Gastroesophageal sphincter (tissue), 4 donors: ENCODE measurements at regions not wholly inside any gene's neighbourhood (a gene's known extent, or its start where the extent isn't known, plus 50 kb on each side); places are given as distances from the start of the nearest gene placed in this dataset.

Experiments used
- ATAC-seq: fragments of 150-250 bp; one replicate; pipeline ENCODE4 v1.9.1; 2016; ENCODE audit warnings: mild to moderate bottlenecking, moderate library complexity
- H3K27ac ChIP-seq, 4 donors: fragments of 200-600 bp; sonication (generic) in 3 of 4; 1 replicate in 3 of 4; 2 replicates in 1 of 4; pipeline ENCODE4 v1.5.1; 2016 to 2019
- H3K27me3 ChIP-seq: fragments of 200-600 bp; sonication (generic); one replicate; pipeline ENCODE4 v1.5.1; 2019
- H3K36me3 ChIP-seq, 2 donors: fragments of 200-600 bp; sonication (generic); one replicate each; pipeline ENCODE4 v1.5.1; 2019; ENCODE audit warnings: control low read depth in 1 of 2
- H3K4me1 ChIP-seq, 3 donors: fragments of 200-600 bp; sonication (generic); 1 replicate in 2 of 3; 2 replicates in 1 of 3; pipeline ENCODE4 v1.5.1; 2016 to 2019; ENCODE audit warnings: control low read depth in 2 of 3
- H3K4me3 ChIP-seq, 2 donors: fragments of 200-600 bp; sonication (generic); one replicate each; pipeline ENCODE4 v1.5.1; 2019; ENCODE audit warnings: mild to moderate bottlenecking in 1 of 2, moderate library complexity in 1 of 2
- H3K9me3 ChIP-seq, 3 donors: fragments of 200-600 bp; sonication (generic); one replicate each; pipeline ENCODE4 v1.5.1; 2017 to 2019; ENCODE audit warnings: control low read depth in 2 of 3
- EP300 ChIP-seq: sonication (generic); formaldehyde crosslinking; IDR thresholded peaks from one replicate; pipeline ENCODE4 v1.6.1; 2017; ENCODE audit warnings: antibody characterized with exemption, mild to moderate bottlenecking
- POLR2A ChIP-seq, 2 donors: fragments of 450-650 bp; IDR thresholded peaks; one replicate each; pipeline ENCODE4 v1.6.1; 2017; ENCODE audit warnings: antibody characterized with exemption in 2 of 2, mild to moderate bottlenecking in 2 of 2, moderate library complexity in 1 of 2
- POLR2AphosphoS5 ChIP-seq: sonication (generic); formaldehyde crosslinking; IDR thresholded peaks from one replicate; pipeline ENCODE4 v1.6.1; 2017; ENCODE audit warnings: antibody characterized with exemption
- WGBS, 2 donors: methylation state at CpG; one replicate each; pipeline ENCODE4 v1.1.5; 2018; ENCODE audit warnings: low coverage in 1 of 2; 5-methylcytosine and 5-hydroxymethylcytosine counted together
- TF ChIP-seq, protein P1 (sequence below), 4 experiments: fragments of 200-600 bp in 2 of 4; fragments of 450-650 bp in 2 of 4; sonication (generic) in 1 of 4; IDR thresholded peaks; one replicate each; pipeline ENCODE4 v1.5.1; 2017 to 2019; ENCODE audit warnings: antibody characterized with exemption in 4 of 4, mild to moderate bottlenecking in 2 of 4, moderate library complexity in 2 of 4

DNA sequence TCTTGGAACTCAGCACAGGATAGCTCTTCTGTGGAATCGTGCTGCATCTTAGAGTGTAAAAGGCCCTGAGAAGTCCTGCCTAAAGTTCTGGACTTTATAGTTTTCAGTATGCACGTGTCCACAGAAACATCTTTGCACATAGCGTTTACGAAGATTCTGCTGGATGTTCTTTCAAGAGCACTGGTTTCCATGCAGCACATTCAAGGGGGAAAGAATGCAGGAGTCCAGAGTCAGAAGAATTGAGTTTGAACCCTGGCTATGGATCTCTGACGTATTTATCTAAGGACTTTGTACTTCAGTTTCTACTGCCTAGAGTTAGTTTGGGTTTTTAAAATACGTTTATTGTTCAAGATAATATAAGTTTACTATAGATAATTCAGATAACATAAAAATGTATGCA is 282.8 kb upstream of the ZMIZ1 start:
- WGBS, 2 donors = 88 to 97% methylated on average over 6 of the region's 6 CpGs
- TF ChIP-seq POLR2A (IDR thresholded peaks at IDR 0.05) (no peak), POLR2AphosphoS5 (no peak), EP300 (no peak)
- TF ChIP-seq, protein P1, sequence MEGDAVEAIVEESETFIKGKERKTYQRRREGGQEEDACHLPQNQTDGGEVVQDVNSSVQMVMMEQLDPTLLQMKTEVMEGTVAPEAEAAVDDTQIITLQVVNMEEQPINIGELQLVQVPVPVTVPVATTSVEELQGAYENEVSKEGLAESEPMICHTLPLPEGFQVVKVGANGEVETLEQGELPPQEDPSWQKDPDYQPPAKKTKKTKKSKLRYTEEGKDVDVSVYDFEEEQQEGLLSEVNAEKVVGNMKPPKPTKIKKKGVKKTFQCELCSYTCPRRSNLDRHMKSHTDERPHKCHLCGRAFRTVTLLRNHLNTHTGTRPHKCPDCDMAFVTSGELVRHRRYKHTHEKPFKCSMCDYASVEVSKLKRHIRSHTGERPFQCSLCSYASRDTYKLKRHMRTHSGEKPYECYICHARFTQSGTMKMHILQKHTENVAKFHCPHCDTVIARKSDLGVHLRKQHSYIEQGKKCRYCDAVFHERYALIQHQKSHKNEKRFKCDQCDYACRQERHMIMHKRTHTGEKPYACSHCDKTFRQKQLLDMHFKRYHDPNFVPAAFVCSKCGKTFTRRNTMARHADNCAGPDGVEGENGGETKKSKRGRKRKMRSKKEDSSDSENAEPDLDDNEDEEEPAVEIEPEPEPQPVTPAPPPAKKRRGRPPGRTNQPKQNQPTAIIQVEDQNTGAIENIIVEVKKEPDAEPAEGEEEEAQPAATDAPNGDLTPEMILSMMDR (IDR thresholded peaks at IDR 0.05) = no peak
- Histone ChIP-seq H3K27ac (no peak overlapping the region), H3K4me1 (peaks cover 0 to 21% (median 0%) of the 10 kb centered on the region in 3 donors), H3K9me3 (no peaks in the 10 kb centered on the region), H3K27me3 (no peaks in the 10 kb centered on the region), H3K4me3 (no peak overlapping the region), H3K36me3 (no peaks in the 10 kb centered on the region)
- no peak for ATAC-seq

DNA sequence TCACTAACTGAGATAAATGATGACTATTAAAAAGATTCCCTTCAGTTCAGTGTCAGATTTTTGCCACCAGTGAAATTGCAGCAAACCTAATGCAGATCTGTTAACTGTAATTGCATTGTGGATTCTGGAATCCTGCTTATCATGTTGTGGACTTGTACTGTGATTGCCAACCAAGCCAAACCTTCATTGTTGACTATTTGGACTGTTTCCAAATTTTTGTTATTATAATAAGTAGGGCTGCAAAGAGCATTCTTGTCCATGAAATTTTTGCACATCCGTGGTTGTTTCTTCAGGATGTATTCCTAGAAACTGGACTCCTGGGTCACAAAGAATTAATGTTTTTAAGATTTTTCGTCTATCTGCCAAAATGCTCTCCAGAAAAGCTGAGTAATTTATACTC is 281.6 kb upstream of the ZMIZ1 start:
- no peak for TF ChIP-seq POLR2A (IDR thresholded peaks at IDR 0.05)
- no peak for TF ChIP-seq EP300
- TF ChIP-seq, protein P1 (IDR thresholded peaks at IDR 0.05) = no peak
- TF ChIP-seq POLR2AphosphoS5 = no peak
- WGBS, 2 donors = 12 to 19% methylated on average over 2 of the region's 2 CpGs
- H3K4me1 ChIP-seq = peaks cover 0 to 21% (median 0%) of the 10 kb centered on the region in 3 donors
- no peaks in the 10 kb centered on the region for H3K27me3 ChIP-seq
- no peak overlapping the region for H3K27ac ChIP-seq
- H3K9me3 ChIP-seq = no peaks in the 10 kb centered on the region
- ATAC-seq = no peak
- H3K4me3 ChIP-seq = no peak overlapping the region
- H3K36me3 ChIP-seq = no peaks in the 10 kb centered on the region

DNA sequence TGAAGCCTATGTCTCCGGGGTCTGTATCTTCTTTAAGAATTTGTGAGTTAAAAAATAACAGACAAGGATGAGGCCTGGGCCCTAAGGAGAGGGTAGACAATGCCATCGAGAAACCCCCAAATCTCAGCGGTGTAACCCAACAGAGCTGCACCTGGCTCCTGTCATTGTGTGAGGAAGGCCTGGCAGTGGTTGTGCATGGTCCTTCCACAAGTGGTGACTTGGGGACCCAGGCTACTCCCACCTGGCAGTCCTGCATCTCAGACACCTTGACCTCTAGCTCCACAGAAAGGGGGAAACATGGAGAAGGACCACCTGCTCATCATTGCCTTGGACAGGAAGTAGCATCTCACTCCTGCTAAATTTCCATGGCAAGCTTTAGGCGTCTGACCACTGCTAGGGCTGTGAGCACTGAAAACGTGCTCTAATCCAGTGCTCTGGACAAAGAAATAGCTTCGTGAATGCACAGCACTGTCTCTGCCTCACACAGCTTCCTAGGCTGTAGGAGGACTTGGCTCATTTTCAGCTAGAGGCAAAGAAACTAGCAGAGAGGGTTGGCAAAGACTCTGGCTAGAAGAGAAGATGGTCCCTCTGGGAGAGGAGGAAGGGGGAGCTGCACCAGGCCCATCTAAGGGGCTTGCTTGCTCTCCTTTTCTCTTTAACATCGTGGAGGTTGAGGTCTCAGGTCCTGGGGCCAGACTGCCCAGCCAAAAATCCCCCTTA is 273.9 kb upstream of the ZMIZ1 start:
- TF ChIP-seq POLR2A (IDR thresholded peaks at IDR 0.05) (no peak), POLR2AphosphoS5 (no peak), EP300 (no peak)
- TF ChIP-seq, protein P1 (IDR thresholded peaks at IDR 0.05) = no peak
- Histone ChIP-seq H3K36me3 (no peaks in the 10 kb centered on the region), H3K4me1 (peaks cover 0 to 4% (median 0%) of the 10 kb centered on the region in 3 donors), H3K4me3 (no peak overlapping the region), H3K27ac (no peak overlapping the region), H3K9me3 (peaks cover 0 to 8% (median 0%) of the 10 kb centered on the region in 3 donors), H3K27me3 (no peaks in the 10 kb centered on the region)
- no peak for ATAC-seq
- 100% methylated on average over 1 to 3 of the region's 7 CpGs for WGBS, 2 donors

DNA sequence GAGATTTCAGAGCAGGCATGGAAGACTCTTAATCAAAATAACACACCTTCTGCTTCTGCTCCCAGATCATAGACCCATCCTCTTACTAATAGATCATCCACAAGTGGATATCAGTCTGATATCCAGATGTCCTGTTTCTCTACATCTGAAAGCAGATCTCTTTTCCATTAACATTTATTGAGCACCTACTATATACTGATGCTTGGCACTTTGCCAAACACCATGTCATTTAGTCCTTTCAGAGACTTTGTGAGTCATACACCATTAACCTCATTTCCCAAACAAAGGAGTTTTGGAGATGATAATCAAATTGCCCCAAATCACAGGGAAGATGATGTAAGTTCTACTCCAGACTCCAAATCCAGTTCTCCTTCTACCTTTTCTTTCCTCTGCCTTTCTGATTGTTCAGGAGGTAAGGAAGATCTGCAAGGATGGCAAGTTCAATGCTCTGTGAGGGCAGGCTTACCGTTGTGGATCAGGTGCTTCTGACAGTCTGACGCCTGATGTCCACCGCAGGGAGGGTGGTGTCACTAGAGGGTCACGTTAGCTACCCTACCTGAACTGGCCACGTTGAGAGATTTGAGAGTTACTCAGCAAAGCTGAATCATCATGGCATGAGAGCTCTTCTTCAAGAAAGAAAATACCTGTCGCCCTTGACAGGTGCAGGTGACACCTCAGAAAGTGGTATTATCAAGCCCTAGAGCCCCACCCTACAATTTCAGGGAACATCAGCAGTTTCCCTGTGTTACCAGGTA is 269.6 kb upstream of the ZMIZ1 start:
- Histone ChIP-seq H3K27me3 (no peaks in the 10 kb centered on the region), H3K36me3 (no peaks in the 10 kb centered on the region), H3K27ac (no peak overlapping the region), H3K4me3 (no peak overlapping the region), H3K4me1 (peaks cover 0 to 35% (median 17%) of the 10 kb centered on the region in 3 donors), H3K9me3 (no peaks in the 10 kb centered on the region)
- WGBS, 2 donors = 89% methylated on average over 5 of the region's 6 CpGs; no CpG with 5 or more reads in 1 of the 2 donors
- TF ChIP-seq, protein P1 (IDR thresholded peaks at IDR 0.05) = no peak
- TF ChIP-seq POLR2AphosphoS5 (no peak), EP300 (no peak), POLR2A (IDR thresholded peaks at IDR 0.05) (no peak)
- ATAC-seq = no peak
